ENCODE measurements at regions not wholly inside any gene's neighbourhood (a gene's known extent, or its start where the extent isn't known, plus 50 kb on each side); places are given as distances from the start of the nearest gene placed in this dataset.

DNA sequence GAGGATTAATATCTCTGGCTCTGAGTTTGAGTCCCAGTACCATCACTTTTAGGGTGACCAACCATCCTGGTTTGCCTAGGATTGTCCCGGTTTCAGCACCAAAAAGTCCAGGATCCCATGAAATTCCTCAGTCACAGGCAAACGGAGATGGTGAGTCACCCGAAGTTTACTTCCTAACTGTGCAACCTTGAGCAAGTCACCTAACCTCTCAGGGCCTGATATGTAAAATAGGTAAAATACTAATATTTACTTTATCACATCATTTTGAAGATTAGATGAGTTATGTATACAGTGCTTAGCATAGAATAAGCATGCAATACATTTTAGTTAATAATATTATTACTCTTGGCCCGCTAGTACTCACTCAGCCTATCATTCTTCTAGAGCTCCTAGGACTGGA, 91.1 kb upstream of the KCNMB2 start:
- no peak for DNase-seq

DNA sequence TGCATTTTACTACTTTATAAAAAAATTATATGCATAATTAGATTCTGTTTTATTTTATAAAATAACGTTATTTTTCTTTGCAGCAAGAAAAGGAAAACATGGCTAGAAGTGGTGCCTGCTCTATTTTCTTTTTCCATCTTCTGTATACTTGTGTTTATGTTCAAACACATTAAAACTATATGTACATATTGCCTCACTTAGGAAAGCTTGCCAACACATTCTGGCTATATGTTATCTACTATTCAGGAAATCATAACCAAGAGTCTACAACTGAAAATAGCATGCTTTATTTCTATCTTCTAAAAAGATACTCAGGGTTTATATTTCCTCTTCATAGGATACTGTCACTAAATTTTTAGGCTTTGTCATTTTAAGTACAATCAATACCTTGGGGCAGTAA, 90.2 kb upstream of the KCNMB2 start:
- no peak for DNase-seq

DNA sequence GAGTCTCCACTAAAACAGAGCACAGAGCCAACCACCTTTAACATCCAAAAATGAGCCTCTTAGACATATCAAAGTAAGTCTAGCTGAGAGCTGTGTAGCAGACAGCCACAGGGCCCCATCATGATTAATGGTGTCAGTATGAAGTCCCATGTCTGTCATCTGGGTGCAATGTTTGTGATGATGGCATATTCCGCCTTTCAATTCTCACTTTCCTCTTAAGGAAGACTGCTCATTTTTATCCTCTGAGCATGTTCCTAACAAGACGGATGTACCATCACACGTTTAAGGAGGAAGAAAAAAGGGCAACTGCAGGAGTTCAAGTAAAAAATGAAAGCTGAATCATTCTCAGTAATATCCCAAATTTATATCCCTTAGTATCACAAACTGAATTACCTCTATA, 85.8 kb upstream of the KCNMB2 start:
- DNase-seq = no peak

DNA sequence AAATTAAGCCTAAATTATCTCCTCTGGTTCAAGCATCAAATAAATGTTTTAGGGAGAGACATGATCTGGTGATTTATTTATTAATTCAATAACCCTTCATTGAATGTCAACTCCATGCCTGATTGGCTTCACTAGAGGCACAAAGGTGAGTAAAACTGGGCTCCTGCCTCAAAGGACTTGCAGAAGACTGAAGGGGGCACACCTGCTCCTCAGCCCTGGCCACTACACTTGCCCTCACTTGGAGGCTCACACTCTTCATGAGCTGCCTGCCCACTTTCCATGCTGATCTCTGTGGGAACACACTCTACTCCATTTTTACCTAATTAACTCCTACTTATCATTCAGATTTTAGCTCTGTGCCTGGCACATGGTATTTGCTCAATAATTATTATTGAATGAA, 84.4 kb upstream of the KCNMB2 start:
- DNase-seq = no peak

DNA sequence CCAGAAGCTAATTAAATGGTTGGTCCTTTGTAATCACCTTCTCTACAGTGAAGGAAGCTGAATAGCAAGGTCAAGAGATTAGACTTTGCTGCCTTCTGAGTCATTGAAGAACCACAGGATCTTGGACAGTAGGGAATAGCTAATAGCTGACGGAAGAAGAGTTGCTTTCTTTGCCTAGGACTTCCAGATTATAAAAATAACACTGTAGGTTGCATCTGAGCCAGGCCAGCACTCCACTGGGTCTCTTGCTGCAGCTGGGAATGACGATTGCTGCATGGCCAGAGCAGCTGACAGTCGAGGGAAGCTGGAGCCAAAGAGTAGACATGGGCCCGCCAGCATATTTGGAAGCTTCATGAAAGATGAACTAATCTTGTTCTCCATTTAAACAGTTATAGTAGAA, 81.5 kb upstream of the KCNMB2 start:
- no peak for DNase-seq

DNA sequence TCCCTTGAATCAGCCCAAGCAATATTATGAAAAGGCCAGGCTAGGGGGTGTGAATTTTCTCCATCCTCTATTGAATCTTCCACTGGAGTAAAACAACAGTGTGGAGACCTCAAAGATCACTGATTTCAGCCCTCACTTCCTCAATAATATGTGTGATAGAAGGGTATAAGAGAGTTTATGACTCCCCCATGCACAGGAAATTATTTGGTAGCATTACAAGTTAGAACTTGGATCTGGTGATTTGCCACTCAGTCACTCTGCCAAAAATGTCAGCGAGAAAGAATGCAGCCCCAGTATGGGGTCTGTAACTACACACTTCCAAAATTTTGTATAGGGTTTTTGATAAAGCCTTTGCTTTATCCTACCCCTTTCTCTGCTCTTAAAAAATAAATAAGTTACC, 81.0 kb upstream of the KCNMB2 start:
- no peak for DNase-seq

DNA sequence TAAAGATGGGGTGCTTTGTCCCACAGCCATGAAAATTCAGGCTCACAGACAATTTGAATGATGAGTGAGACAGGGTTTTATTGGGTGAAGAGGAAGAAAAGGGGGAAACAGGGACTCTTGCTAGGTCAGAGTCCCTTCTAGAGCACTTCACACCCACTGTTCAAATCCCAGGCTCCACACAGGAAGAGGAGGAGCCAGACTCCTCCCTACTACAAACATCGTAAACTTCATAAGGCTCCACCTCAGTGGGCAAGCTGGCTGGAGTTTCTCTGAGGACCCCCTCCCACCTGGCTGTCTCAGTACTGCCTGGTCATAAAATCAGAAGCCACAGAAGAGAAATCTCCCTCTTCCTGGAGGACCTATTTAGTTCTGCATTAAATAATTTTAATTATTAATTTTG, 80.3 kb upstream of the KCNMB2 start:
- no peak for DNase-seq

DNA sequence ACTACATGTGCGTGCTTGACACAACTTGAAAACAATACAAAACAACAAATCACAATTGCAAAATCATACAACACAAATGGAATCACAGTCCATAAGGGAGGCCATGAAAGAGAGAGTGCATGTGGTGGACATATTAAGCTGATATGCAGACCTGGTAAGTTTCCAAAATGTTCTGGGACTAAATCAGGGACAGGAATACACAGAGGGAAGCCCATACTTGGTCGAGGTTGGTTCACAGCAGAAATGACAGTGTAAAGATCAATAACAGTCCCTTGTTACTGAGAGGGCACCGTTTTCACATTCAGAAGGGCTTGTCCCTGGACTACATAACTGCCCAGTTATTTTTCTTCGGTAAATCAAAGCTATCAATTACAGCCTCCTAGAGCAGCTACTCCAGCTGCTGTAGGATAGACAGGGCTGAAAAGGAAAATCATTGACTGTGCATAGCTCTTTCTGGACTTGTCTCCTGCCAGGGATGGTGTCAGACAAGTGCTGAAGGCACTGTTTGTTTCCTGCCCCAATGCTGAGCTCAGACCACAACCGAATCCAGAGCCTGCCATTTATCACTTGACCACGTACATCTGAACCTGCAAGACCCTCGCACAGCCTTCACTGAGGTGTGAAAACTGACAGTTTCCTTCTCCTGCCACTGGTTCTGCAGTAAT, 79.5 kb upstream of the KCNMB2 start:
- DNase-seq = no peak

DNA sequence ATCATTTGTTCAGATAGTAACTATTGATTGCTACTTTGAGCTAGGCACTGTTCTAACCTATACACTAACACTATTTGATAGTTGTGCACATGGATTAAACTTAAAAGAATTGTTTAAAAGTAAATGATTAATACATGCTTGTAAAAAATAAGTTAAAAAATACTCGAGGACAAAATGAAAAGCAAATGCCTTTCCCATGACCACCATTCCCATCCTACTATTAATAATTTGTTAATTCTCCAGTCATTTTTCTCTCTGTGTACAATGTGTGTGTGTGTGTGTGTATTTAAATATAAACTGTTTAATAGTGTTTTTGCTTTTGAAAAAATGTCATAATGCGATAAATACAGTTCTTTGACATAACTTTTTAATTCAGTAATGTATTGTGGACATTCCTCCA, 78.7 kb upstream of the KCNMB2 start:
- DNase-seq = no peak

DNA sequence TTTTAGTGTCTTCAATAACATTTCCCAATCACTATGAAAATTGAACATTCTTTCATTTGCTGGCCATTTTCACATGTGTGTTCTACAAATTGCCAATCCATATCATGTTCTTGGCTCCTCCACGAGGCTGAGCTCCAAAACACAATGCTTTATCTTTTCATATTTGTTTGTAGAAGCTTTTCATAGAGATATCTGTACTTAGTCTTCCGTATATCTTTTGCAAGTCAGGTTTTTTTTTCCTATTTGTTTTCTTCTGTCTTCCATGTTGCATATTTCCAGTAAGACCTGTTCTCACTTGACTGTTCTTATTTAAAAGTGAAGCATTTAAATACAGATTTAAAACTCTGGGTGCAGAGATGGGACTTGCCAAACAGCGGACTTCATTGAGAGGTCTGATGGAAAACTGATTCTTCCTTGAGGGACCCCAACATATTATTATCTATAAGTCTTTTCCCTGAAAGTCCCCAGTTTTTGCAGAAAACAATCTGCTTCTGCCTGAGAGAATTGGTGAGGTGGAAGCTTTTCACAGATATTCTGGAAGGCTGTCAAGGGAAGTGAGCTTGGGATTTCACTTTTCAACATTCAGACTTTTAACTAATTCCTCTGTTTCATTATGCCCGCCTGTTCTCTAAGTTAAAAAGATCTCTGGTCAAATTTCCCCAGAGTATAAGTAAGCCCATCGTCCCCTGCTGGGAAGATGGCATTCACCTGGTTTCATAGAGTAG, 77.8 kb upstream of the KCNMB2 start:
- no peak for DNase-seq

DNA sequence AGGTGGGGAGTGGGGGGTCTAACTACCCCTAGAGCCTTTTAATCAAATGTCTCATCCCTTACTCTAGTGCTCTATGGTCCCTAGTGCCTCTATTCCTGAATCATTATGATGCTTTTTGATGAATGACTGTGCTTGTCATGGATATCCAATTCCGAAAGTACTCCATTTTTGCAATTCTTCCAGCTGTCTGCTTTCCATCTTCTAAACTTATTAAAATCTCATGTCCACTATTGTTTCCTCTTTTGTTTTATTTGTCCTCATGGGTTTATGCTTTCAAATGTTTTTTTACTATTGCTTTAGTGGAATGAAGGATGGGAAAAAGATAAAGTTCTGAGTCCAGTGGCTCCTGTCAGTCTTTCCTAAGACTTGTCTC, 77.2 kb upstream of the KCNMB2 start:
- no peak for DNase-seq

DNA sequence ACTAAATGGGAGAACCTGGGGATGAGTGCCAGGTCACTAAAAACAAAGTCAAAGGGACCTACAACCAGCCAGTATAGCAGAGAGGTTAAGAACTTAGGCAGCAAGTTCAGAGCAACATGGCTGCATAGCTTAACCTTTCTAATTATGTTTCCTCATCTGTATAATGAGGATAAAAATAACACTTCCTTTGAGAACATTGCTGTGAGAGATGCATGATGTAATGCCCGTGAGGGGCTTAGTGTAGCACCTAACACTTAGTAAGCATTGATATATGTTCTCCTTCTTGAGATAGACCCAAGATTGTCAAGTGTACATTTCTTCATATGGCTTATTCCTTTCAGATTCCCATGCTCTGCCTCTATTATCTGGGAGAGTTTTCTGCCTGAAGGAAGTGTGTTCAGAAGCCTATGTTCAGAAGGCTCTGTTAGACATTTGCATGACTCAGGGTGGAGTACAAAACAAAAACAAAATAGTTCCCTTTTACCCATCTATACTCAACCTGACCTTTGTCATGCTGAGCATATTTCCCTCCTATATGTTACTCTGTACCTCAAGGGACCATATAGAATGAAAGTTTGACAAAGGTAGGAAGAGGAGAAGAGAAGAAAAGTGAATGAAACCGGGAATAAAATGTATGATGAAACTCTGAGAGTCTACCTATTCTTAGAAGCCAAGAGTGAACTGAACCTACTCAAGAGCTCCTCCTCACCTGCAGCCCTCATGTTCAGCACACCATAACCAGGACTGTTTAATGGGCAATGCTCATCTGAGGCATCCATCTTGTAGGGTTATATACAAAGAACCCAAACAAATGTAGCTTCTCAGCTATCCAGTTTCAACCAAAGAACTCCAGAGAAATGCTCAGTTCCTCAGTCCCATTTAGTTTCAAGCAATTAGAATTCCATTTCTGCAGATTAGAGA, 70.7 kb upstream of the KCNMB2 start:
- no peak for DNase-seq

DNA sequence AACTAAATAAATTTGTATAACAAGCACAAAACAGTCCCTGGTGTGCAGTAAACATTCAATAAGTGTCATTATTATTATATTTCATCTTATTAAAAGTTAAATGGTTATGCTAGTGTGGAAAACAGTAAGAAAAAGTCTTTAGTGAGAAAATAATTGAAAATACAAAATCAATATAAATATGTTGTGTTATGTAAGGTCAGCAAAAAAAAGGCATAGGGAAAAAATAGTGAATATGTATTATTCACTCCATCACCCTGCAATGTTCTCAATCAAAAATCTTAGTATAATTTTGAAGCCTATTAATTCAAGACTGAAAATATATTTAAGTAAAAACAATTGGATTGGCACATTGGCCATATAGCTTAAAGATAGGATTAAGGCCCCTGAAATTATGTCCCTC, 63.3 kb upstream of the KCNMB2 start:
- no peak for DNase-seq

DNA sequence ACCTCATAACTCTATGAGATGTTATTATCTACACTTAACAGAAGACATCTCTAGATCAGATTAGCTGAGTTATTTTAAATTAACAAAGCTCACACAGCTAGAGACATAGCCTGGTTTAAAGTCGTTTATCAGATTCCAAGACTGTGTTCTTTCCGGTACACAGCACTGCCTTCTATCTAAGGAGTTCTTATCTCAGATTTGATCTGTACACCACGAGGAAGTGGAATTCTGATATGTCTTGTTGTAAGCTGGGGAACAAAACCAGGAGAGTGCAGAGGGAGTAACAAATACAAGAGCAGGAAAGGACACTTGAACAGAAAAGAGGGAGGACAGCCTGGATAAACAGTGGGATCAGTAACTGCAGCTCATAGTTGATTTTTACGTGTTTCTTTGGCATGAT, 61.7 kb upstream of the KCNMB2 start:
- no peak for DNase-seq

DNA sequence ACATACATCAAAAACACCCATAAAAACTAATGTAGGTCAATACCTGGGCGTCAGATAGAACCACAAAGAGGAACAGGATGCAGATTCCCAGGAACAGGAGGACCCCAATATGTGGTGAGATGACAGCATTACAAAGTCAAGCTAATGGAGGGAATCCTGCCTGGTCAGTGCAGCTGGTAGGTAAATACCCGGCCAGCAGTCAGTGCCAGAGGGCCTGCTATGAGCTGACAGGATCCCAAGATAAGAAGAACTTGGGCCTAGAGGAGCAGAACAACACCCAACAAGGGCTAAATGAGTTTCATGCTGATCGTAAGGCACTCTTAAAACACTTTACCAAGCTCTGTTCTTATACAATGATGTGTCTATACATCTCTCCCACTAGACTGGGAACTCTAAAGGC, 61.2 kb upstream of the KCNMB2 start:
- no peak for DNase-seq

DNA sequence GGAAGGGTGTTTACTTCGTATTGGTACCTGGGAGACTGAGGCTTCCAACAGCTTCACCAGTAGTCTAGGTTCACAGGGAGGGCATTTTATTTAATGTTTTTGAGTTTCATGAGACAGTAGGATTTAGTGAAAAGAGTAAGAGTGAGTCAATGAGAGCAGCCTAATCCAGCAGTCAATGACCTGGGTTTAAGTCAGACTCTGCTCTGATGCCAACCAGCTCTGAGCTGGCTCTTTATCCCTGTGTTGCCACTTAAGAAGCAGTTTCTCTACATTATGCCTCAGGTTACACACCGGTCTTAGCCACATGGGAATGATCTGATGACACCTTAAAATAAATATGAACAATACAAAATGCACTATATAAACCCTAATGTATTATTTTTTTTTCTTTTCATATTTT, 59.4 kb upstream of the KCNMB2 start:
- DNase-seq = no peak

DNA sequence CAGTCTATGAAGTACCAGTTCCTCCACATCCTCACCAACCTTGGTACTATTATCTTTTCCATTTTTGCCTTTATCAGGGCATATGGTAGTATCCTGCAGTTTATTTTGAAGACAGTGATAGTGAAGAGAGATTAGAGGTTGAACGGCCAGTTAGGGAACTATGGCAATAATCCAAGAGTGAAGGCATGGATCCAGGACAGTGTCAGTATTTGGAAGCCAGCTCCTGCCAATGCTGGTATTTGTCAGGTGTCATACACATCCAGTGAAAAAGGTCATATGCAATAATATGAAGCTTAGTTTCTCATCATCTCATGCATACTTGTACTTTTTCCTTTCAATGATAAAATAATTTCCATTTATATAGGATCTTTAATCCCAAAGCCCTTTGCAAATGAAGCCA, 56.8 kb upstream of the KCNMB2 start:
- DNase-seq = no peak

DNA sequence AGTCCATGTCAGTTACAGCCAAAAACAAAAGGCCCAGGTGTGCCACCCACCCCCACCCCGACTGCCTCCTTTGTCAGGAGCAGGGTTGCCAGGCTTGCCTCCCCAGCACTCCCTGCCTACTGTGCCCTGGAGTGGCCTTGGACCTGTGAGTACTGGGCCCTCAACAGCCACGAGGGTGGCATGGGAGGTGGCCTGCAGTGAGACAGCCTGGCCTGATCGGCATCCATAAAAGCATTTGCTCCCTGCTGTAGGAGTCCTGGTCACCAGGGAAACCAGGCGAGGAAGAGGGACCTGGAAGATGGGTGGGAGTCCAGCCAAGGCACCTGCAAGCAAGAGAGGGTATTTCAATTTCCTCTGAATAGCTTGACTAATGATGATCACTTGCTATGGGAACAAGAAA, 56.4 kb upstream of the KCNMB2 start:
- DNase-seq = no peak

DNA sequence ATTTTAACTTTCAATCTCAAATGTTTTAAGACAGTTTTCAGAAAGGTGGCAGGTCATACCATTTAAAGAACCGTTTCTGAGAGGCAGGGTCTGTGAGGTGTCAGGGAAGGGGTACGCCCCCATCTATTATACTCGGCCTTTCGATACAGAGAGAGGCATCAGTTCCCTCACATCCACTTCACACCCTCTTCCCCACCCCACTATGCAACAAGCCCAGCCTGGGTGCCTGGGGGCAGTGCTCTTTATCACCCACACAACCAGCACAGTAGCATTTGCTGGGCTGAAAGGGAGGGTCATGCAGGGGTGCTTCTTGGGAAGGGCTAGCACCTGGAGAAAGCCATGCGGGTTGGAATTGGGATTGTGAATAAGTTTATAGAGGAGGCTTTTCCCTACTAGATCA, 56.0 kb upstream of the KCNMB2 start:
- no peak for DNase-seq

DNA sequence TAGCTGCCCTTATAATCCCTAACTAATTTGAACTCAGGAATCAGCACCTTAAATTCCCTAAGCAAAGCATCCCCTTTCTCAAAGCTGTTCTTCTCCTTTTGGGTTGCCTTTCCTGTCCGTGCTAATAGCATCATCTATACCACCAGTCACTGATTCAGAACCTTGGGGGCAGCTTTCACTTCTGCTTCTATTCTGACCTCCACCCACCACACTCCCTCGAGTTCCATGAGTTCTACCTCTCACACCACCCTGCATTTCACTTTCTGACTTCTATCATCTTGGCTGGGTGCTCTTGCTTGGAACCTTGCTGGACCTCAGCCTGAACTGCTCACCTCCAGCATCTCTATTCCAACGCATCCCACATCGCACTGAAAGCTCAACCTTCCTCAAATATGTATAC, 55.4 kb upstream of the KCNMB2 start:
- DNase-seq = no peak

DNA sequence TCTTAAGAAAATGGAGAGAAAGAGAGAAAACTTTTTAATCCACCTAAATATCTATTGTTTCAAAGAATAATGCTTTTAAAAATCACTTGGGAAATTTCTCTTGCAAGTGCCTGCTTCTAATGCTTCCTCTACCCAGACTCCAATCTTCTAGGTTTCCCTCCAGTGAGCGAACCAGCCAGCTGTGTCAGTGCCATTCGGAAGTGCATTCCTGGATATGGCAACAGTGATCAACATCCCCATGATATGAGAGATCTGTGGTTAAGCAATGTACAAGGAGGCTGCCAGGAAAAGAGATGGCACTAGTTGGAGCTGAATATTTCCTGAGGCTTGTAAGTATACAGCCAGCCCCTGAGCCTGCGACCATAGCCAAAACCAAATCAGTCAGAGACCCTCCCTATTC, 53.3 kb upstream of the KCNMB2 start:
- no peak for DNase-seq

DNA sequence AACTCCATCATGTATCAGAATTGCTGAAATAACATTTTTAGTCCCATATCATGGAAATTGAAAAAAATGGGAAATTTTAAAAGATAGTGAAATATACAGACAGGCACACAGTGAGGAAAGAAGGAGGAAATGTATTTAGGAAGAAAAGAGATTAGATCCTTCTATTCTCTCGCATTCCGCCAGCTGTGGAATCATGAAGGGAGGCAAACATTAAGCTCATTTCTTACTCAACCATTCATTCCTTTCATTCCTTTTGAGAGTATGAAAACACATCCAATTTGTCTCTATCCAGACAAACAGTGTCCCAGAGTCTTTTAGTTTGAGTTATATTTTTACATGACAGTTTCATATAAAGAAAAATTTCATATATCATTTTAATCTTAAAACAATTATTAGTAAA, 52.5 kb upstream of the KCNMB2 start:
- no peak for DNase-seq

DNA sequence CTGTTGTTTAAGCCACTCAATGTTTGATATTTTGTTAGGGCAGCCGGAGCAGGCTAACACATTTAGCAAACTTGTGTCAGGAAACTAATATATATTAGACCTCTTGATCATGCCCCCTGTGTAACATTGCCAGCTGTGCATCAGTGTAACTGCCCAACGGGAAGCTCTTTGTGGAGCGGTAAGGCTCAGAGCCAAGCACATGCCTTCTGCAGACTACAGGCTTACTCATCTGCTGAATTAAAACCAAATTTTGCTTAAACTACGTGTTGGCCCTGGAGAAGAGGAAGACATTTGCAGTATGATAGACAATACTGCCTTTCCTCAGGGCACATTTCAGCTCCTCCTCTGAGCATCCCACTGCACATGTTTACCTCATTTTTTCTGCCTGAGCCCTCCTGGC, 50.5 kb upstream of the KCNMB2 start:
- DNase-seq = no peak
